NOMO-1 treated with dmso at 0.1 percent for 144 hours (cell line): ENCODE measurements at regions not wholly inside any gene's neighbourhood (a gene's known extent, or its start where the extent isn't known, plus 50 kb on each side); places are given as distances from the start of the nearest gene placed in this dataset.
"Not testable (repeated sequence)": the region's sequence is repeated elsewhere in the genome, so short reads cannot be mapped to it uniquely, and the experiment has no call there.

Source experiments
- DNase-seq: peaks from one replicate; lab custom pipeline; 2025; ENCODE audit not compliant: unreplicated experiment; lab: John Stamatoyannopoulos, UW

DNA sequence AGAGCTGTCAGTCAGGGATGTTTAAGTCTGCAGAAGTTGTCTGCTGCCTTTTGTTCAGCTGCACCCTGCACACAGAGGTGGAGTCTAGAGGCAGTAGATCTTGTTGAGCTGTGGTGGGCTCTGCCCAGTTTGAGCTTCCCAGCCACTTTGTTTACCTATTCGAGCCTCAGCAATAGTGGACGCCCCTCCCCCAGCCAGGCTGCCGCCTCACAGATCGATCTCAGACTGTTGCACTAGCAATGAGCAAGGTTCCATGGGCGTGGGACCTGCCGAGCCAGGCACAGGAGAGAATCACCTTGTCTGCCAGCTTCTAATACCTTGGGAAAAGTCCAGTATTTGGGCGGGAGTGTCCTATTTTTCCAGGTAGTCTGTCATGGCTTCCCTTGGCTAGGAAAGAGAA, 225.1 kb upstream of the RASA1 start:
- no peak for DNase-seq

DNA sequence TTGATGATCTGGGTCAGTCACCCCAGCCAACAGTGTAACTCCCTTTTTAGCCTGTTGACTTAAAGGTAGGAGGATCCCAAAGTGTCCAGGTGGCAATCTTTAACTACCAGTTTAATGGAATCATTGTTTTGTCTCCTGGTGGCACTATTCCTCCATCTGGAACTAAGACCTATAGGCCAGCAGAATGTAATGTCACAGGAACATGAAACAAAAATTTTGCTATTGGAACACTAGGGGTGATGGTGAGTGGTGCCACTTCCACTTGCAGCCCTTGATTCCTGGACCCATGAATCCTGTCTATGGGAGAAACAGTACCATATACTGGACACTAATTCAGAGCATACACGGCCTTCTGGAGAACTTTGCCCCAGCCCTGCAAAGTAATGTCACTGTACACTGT, 219.5 kb upstream of the RASA1 start:
- DNase-seq, result no peak

GRCh38 chr5:87049012-87049411, 218.7 kb upstream of the RASA1 start:
- DNase-seq, result not testable (repeated sequence)

DNA sequence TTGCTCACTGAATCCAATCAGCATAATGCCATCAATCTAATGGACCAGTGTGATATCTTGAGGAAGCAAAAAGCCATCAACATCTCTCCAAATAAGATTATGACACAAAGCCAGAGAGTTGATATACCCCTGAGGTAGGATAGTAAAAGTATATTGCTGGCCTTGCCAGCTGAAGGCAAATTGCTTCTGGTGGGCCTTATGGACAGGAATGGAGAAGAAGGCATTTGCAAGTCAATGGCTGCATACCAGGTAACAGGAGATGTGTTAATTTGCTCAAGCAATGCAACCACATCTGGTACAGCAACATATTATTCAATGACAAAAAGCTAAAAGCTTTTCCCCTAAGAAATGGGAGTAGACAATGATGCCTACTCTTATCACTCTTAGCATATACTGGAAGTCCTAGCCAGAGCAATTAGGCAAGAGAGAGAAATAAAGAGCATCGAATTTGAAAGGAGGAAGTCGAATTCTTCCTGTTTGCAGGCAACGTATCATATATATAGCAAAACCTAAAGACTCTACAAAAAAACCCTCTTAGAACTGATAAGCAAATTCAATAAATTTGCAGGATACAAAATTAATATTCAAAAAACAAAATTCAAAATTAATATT, 216.1 kb upstream of the RASA1 start:
- DNase-seq, result no peak

DNA sequence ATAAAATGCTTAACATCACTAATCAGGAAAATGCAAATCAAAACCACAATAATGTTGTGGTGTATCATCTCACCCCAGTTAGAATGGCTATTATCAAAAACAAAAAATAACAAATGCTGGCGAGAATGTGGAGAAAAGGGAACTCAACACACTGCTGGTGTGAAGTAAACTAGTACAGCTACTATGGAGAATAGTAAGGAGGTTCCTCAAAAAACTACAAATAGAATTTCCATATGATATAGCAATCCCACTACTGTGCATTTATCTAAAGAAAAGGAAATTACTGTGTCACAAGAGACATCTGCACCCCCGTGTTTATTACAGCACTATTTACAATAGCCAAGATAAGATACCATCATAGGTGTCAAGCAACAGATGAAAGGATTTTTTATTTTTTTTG, 214.5 kb upstream of the RASA1 start:
- no peak for DNase-seq

GRCh38 chr5:87054821-87055220, 212.9 kb upstream of the RASA1 start:
- DNase-seq, result no peak

- DNase-seq, result no peak
Measured at GRCh38 chr5:87061046-87061445, 206.6 kb upstream of the RASA1 start.

DNA sequence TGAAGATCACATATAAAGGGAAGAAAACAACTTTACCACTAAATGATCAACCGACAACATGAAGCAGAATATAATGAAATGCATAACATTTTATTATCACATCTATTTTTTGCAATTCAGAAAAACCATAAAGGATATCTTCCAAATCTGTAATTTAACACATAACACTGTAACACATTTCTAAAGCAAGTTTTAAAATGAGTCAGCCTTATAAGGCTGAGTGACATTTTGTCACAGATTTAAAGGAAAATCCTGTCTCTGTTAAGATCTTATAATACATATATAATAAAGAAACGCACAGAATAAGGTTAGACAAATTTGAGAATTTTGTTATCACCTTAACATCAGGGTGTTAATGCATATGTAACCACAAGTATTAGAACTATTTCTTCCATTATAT, 198.4 kb upstream of the RASA1 start:
- no peak for DNase-seq

- DNase-seq, result no peak
Measured at GRCh38 chr5:87069974-87070608, 197.6 kb upstream of the RASA1 start.

GRCh38 chr5:87074072-87074471, 193.6 kb upstream of the RASA1 start:
- DNase-seq, result no peak

- DNase-seq, result peak; percentile 8
Measured at GRCh38 chr5:87074934-87075541, 192.6 kb upstream of the RASA1 start.

GRCh38 chr5:87076411-87076810, 191.3 kb upstream of the RASA1 start:
- no peak for DNase-seq

GRCh38 chr5:87076931-87077330, 190.8 kb upstream of the RASA1 start:
- DNase-seq, result no peak

DNA sequence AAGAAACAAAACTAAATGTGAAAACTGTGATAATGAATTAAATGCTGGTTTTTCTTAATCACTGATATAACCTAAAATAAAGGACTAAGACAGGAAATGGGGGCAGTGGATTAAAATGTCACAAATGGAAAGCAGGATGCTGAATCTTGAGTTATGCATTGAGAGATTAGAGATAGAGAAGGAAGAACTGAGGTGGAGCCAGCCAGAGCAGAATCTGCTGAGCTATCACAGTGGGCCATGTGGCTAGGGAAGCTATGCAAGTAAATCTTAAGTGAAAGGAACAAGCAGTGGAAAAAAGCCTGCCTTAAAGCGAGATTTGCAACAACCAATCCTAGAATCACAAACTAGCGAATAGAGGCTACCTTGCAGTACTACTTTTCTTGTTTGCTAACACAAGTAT, 188.5 kb upstream of the RASA1 start:
- DNase-seq, result no peak

GRCh38 chr5:87081016-87081415, 186.7 kb upstream of the RASA1 start:
- DNase-seq, result no peak

- DNase-seq, result peak; percentile 90
Measured at GRCh38 chr5:87081511-87082372, 185.9 kb upstream of the RASA1 start.

DNA sequence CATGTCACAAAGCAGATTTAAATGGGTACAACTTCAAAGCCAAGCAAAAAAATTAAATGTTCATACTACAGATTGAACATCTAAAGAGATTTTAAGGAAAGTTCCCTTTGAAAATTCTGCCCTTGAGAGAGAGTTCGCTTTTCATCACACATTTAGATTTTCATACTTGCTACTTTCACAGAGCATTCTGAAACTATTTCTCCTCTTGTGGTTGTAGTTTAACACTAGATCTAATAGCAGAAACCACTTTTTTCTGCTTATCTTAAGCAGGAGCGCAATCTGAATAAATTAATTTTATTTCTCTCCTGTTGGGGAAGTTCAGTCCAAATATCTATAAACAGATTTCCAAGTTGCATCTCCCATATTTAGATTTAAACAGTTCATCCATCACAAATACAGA, 173.3 kb upstream of the RASA1 start:
- no peak for DNase-seq

GRCh38 chr5:87094833-87095232, 172.8 kb upstream of the RASA1 start:
- DNase-seq, result no peak

- no peak for DNase-seq
Measured at GRCh38 chr5:87095787-87096186, 171.9 kb upstream of the RASA1 start.

GRCh38 chr5:87097664-87098063, 170.0 kb upstream of the RASA1 start:
- no peak for DNase-seq

- no peak for DNase-seq
Measured at GRCh38 chr5:87099291-87099839, 168.3 kb upstream of the RASA1 start.
